Esophagus muscularis mucosa (tissue), 3 donors: ENCODE measurements at regions not wholly inside any gene's neighbourhood (a gene's known extent, or its start where the extent isn't known, plus 50 kb on each side); places are given as distances from the start of the nearest gene placed in this dataset.

Experiments used
- POLR2AphosphoS5 ChIP-seq, 2 donors: sonication (generic); formaldehyde crosslinking; IDR thresholded peaks; one replicate each; pipeline ENCODE4 v1.6.1; 2017; ENCODE audit warnings: antibody characterized with exemption in 2 of 2
- TF ChIP-seq, protein P1 (sequence below), 3 experiments: fragments of 200-600 bp in 2 of 3; fragments of 450-650 bp in 1 of 3; sonication (generic) in 2 of 3; IDR thresholded peaks; one replicate each; pipeline ENCODE4 v1.5.1; 2017 to 2019; ENCODE audit warnings: antibody characterized with exemption in 3 of 3, mild to moderate bottlenecking in 2 of 3, moderate library complexity in 1 of 3

DNA sequence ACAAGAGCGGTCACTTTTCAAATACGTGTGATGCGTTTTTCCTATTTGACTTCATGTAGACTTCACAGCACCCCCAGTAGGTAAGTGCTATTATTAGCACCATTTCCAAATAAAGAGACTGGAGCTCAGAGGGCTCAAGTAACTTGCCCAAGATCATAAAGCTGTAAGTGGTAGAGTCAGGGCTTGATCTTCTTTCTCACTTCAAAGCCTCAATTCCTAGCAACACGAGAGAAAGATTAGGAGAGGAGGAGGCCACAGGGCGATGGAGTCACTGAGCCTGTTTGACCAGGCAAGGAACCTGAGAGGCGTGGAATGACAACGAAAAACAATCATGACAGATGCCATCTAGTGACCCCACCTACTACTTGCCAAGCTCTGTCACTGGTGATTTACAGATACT, 181.0 kb downstream of the FOXD2 start:
- TF ChIP-seq, protein P1, sequence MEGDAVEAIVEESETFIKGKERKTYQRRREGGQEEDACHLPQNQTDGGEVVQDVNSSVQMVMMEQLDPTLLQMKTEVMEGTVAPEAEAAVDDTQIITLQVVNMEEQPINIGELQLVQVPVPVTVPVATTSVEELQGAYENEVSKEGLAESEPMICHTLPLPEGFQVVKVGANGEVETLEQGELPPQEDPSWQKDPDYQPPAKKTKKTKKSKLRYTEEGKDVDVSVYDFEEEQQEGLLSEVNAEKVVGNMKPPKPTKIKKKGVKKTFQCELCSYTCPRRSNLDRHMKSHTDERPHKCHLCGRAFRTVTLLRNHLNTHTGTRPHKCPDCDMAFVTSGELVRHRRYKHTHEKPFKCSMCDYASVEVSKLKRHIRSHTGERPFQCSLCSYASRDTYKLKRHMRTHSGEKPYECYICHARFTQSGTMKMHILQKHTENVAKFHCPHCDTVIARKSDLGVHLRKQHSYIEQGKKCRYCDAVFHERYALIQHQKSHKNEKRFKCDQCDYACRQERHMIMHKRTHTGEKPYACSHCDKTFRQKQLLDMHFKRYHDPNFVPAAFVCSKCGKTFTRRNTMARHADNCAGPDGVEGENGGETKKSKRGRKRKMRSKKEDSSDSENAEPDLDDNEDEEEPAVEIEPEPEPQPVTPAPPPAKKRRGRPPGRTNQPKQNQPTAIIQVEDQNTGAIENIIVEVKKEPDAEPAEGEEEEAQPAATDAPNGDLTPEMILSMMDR (IDR thresholded peaks at IDR 0.05) = no peak
- TF ChIP-seq POLR2AphosphoS5 (IDR thresholded peaks at IDR 0.05) = no peak
